Suppressor macrophage treated with lipopolysaccharide for 1 hour (primary cell): ENCODE measurements at regions not wholly inside any gene's neighbourhood (a gene's known extent, or its start where the extent isn't known, plus 50 kb on each side); places are given as distances from the start of the nearest gene placed in this dataset.

ENCODE experiments used
- DNase-seq, 3 donors: peaks; one replicate each; pipeline ENCODE4 v3.0.0-alpha.2; 2020 to 2022

GRCh38 chr9:96183751-96184150, 118.2 kb downstream of the HSD17B3 start:
- DNase-seq = no peak

DNA sequence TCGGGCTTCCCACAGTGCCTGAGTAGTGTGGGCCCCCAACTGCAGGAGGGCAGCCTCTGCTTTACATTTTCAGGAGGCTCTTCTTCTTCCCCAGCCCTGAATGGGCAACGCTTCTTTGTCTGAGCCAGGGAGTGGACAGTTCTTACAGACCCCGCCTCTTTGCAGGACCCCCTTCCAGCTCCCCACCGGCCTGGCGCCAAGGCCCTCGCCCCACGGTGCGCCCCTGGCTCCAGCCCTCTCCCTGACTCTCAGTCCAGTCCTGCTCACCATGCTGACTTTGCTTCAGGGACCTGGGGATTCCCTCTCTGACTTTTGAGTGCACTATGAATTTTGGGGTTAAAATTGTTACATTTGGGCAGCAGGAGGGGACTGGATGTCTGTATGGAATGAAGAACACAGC, 123.8 kb downstream of the HSD17B3 start:
- DNase-seq = no peak

- DNase-seq = no peak
Observed at GRCh38 chr9:96177719-96178028, 124.3 kb downstream of the HSD17B3 start.

GRCh38 chr9:96177005-96177718, 124.8 kb downstream of the HSD17B3 start:
- DNase-seq = no peak

- DNase-seq = no peak
Observed at GRCh38 chr9:96175796-96176195, 126.2 kb downstream of the HSD17B3 start.

DNA sequence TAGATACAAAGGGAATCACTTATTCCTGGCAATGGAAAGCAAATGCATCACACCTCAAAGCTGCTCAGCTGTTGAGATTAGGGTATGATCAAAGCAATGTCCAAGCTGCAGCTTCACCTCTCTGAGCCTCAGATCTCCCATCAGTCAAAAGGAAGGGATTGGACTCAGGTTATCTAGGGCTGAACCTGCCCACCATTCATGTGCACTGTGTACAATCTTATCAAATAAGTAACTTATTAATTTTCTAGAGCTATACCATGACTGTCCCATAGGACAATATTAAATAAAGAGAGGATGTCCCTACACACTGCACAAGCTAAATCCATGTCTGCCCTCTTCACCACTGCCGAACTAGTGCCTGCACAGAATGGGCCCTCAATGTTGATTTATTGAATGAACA, 127.0 kb downstream of the HSD17B3 start:
- DNase-seq = no peak

GRCh38 chr9:96174371-96174770, 127.6 kb downstream of the HSD17B3 start:
- no peak for DNase-seq

DNA sequence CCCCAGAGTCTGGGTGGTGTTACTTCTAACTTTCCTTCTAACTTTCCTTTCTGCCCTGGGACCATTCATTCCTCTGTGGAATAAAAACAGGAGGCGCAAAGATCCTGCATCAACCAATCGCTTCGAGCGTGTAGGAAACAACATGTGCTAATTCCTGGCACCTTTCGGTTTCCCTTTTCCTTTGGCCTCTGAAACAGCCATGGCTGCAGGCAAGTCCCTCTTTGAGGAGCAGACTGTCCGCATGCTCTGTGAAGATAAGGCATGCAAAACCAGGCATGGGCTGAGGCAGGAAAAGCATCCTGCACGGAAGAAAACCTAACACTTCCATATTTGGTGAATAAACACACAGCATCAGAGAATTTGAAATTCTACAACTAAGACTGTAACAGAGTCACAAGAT, 128.3 kb downstream of the HSD17B3 start:
- no peak for DNase-seq

DNA sequence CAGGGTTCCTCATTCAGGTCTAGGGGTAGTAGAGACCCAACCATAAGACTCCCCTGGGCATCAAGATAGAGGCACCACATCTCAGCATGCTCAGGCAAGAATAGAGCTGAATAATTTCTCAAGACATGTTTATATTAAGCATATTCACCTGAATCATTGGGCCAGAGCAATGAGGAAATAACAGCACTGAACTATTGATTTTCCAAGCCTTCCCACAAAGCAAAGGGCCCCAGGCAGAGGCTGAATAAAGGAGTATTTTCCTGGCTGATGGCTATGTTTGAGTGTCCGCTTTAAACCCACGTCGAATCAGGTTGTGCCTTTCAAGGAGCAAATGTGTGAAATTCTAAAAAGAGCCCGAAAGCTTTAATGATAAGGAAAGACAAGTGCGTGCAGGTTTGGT, 129.2 kb downstream of the HSD17B3 start:
- no peak for DNase-seq

GRCh38 chr9:96171728-96172127, 130.2 kb downstream of the HSD17B3 start:
- DNase-seq = no peak

DNA sequence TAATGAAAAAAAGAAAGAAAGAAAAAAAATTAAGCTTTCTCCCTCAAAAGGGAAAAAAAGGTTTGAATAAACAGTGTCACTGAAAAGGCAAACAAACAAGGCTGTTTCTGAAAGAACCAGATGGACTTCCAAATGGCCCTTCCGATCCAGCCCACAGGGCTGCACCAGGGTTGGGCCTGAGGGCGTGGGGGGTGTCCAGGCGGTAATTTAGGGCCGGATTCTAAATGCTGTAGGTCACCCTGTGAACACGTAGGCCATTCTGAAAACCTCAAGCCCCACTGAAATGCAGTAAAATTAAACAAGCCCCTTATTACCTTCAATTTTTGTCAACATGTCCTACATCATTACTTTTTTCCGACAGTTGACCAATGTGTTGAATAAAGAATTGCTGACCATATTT, 132.1 kb downstream of the HSD17B3 start:
- no peak for DNase-seq

DNA sequence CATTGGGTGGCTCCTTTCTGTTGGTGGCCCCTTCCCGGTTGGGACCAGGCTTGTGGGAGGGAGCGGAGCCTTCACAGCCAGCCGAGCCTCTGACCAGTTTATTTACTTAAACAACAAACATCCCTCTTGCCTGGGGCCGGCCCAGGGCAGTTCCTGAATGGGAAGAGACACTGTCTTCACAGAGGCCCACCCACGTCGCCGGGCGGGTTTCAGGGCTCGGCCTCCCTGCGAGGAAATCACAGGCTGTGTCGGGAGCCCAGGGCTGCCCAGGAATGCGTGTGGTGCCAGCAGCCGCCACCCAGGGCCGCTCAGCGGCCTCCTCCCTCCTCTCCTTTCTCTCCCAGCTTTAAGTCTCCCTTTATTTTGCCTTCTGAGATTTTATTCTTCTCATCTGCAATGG, 132.5 kb downstream of the HSD17B3 start:
- DNase-seq = no peak

- no peak for DNase-seq
Observed at GRCh38 chr9:96168882-96169281, 133.1 kb downstream of the HSD17B3 start.

GRCh38 chr9:96167011-96167410, 135.0 kb downstream of the HSD17B3 start:
- DNase-seq = no peak

DNA sequence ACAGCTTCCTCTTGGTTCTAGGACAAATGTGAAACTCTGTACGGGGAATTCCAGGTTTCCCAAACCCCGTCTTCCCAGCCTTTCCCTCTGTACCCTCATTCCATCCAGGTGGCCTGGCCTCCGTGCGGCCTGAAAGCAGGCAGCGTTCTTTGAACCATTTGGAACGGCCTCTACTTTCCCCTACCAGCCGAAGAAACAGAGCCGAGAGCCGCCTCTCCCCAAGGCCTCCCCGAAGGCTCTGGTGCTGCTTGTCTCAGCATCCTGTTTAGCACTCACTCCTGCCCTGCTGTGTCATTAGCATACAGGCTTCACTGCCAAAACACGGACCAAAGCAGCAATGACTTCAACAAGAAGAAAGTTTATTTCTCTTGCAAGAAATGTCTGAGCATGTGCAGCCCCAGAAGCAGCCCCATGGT, 137.7 kb downstream of the HSD17B3 start:
- DNase-seq = no peak

- peak in 2 of 3 donors; percentile 19 to 39 for DNase-seq
Observed at GRCh38 chr9:96163712-96164111, 138.3 kb downstream of the HSD17B3 start.

DNA sequence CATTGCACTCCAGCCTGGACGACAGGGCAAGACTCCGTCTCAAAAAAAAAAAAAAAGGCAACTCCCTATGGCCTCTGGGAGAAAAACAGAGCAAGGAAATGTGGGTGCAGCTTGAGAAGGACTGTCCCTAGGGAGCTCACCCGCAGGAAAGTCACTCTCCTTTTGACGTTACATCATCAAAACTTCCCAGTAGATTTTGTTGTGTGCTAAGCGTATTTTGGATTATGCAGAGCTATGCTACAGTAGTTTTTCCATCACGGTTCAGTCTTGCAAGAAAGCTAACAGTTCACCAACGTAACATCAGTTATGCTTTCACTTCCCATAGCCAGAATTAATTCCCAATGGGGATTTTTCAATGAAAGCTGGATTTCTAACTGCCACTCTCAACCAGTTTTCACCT, 138.8 kb downstream of the HSD17B3 start:
- DNase-seq = peak; percentile 51 to 79 (median 64)

GRCh38 chr9:96161819-96162218, 140.2 kb downstream of the HSD17B3 start:
- no peak for DNase-seq

- DNase-seq = no peak
Observed at GRCh38 chr9:96160866-96161265, 141.1 kb downstream of the HSD17B3 start.

DNA sequence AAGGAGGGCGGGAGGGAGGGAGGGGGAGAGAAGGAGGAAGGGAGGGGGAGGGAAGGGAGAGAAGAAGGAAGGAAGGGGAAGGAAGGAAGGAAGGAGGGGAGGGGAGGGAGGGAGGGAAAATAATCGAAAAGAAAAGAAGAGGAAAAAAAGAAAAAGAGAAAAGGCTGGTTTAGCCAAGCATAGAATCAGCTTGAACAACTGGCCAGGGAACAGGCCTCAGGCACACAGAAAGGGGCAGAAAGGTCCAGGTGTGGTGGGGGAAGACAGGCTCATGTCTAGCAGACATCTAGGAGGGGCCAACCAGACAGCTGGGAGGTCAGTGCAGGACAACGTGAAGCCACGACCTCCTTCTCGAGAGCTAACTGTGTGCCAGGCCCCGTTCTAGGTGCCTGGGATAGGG, 141.8 kb downstream of the HSD17B3 start:
- DNase-seq = no peak

DNA sequence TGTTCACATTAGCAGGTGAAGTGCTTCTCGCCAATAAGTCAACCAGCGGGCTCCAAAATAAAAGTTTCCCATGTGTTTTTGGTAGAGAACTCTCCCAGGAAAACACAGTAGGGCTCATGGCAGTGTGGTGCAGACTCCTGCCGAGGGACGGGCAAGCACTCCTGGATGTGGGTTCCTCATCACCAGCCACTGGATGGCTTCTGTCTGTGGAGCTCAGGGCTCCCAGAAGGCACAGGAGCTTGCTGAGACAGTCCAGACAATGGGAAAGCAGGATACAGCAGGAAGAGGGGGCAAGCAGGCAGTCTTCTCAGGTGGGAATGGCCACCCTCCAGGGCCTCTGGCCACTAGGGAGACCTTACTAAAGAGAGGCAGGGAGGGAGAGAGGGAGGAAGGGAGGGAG, 142.4 kb downstream of the HSD17B3 start:
- DNase-seq = no peak

GRCh38 chr9:96158909-96159575, 142.9 kb downstream of the HSD17B3 start:
- peak in 2 of 3 donors; percentile 29 to 39 for DNase-seq

DNA sequence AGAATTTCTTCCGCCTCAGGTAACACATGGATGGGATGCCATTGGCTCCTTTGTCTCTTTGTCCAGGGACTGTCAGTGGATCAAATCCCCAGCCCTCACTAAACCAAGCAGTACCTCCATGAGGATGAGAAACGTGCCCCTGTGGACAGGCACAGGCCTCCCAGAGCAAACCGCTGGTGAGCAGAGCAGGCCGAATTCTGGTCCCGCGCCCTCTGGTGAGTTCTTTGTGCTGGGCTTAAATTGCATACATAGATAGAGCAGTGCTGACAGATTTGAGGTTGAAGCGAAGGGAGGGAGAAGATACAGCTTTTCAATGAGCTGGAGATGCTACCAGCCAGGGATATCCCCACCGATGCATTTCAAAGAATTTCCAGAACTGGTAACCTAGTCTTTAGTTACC, 143.8 kb downstream of the HSD17B3 start:
- DNase-seq = no peak

GRCh38 chr9:96157675-96158074, 144.3 kb downstream of the HSD17B3 start:
- DNase-seq = no peak
